RWPE1 (cell line): ENCODE measurements at regions not wholly inside any gene's neighbourhood (a gene's known extent, or its start where the extent isn't known, plus 50 kb on each side); places are given as distances from the start of the nearest gene placed in this dataset.

ENCODE experiments used
- CTCF ChIA-PET: fragments of 350-600 bp; sonication (Branson Sonifier 250); formaldehyde crosslinking; extraction: SDS; loops from one replicate; lab custom pipeline; 2021; lab: Yijun Ruan, JAX
- POLR2A ChIA-PET: fragments of 400-600 bp; formaldehyde crosslinking; extraction: SDS; loops from one replicate; lab custom pipeline; 2020; ENCODE audit warnings: antibody characterized with exemption; ENCODE audit not compliant: low non-redundant PET; lab: Yijun Ruan, JAX
- DNase-seq: peaks from one replicate; pipeline ENCODE4 v3.0.0; 2012; ENCODE audit warnings: low spot score
- H3K27ac ChIP-seq: fragments of 450-650 bp; 2 replicates; pipeline ENCODE4 v1.5.1; 2017
- TF ChIP-seq, protein P1 (sequence below): fragments of 450-650 bp; conservative IDR thresholded peaks from 2 replicates; pipeline ENCODE4 v1.5.1; 2017; ENCODE audit warnings: low read depth, mild to moderate bottlenecking

- no peak overlapping the region for H3K27ac ChIP-seq
- TF ChIP-seq, protein P1, sequence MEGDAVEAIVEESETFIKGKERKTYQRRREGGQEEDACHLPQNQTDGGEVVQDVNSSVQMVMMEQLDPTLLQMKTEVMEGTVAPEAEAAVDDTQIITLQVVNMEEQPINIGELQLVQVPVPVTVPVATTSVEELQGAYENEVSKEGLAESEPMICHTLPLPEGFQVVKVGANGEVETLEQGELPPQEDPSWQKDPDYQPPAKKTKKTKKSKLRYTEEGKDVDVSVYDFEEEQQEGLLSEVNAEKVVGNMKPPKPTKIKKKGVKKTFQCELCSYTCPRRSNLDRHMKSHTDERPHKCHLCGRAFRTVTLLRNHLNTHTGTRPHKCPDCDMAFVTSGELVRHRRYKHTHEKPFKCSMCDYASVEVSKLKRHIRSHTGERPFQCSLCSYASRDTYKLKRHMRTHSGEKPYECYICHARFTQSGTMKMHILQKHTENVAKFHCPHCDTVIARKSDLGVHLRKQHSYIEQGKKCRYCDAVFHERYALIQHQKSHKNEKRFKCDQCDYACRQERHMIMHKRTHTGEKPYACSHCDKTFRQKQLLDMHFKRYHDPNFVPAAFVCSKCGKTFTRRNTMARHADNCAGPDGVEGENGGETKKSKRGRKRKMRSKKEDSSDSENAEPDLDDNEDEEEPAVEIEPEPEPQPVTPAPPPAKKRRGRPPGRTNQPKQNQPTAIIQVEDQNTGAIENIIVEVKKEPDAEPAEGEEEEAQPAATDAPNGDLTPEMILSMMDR: no peak
- ChIA-PET CTCF (no interaction called here), POLR2A (no interaction called here)
- DNase-seq: no peak
Observed at GRCh38 chr5:26430323-26430722, 608.1 kb downstream of the CDH9 start.

DNA sequence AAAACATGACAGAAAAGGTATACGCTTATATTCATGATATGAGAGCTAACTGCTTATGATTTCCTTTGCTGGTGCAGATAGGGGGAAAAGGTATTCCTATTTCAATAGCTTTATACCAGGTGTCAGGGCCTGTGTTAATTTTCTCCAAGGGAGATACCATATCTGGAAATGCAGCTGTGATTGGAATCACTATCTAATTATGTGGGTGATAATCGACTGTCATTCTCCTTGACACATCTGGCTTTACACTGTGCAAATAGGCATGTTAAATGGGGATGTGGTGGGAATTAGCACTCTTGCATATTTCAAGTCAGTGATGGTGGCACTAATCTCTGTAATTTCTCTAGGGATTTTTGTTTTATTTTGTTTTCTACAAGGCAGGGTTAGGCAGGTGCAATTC, 611.1 kb downstream of the CDH9 start:
- ChIA-PET POLR2A (no interaction called here), CTCF (no interaction called here)
- H3K27ac ChIP-seq: no peak overlapping the region
- DNase-seq: no peak
- TF ChIP-seq, protein P1: no peak

DNA sequence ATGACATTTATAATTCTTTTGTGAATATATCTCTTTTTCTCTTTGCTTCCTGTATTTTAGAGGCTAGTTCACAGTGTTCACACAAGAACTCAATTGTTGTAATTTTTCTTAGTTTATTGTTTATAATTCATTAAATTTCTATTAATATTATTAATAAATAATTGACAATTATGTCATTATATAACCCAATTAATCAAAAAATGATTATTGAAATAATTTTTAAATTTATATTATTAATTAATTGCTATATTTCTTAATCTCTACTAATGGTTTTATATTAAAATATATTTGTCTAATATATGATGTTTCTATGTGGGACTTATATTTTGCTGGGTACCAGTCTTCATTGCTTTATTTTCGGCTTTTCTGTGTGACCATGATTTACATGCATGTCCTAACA, 618.4 kb downstream of the CDH9 start:
- CTCF ChIA-PET: no interaction called here
- H3K27ac ChIP-seq: no peak overlapping the region
- DNase-seq: no peak
- POLR2A ChIA-PET: no interaction called here
- TF ChIP-seq, protein P1: no peak

- POLR2A ChIA-PET: no interaction called here
Observed at GRCh38 chr5:26416911-26417310, 621.5 kb downstream of the CDH9 start.

DNA sequence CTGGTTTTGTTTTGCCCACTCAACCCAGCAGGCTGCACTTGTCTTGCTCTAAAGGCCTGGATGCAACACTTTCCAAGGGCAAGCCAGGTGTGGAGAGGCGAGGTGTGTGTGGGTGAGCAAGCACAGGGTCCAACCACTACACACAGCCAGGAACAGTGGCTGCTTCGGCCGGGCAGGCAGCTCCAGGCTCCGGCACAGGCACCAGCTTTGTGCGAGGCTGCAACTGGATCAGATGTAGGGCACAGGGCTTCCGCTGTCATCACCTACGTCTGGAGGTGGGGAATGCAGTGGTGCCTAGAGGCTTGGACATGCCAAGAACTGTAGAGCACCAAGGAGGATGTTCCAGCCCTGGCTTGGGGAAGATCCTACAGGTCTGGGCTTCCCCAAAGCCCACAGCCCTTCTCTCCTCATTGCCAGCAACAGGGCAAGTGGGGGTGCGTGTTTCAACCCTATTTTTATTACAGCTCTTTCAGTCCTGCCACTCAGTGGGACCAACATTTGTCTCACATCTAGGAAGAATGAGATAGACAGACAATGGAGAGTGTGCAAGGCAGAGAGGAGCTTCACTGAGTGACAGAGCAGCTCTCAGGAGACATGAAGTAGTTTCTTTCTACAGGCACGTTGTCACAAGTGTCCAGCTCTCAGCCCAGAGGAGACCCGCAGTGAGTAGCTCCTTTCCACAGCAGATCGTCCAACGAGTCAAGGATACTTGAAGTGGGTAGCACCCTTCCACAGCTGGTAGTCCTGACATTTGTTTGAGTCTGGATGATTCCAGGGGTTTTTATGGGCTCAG, 622.2 kb downstream of the CDH9 start:
- ChIA-PET POLR2A (no interaction called here), CTCF (no interaction called here)
- DNase-seq: no peak
- TF ChIP-seq, protein P1: no peak
- no peak overlapping the region for H3K27ac ChIP-seq

More at GRCh38 chr5:26416911-26417310, 621.5 kb downstream of the CDH9 start:
- CTCF ChIA-PET: no interaction called here
- no peak overlapping the region for H3K27ac ChIP-seq
- no peak for DNase-seq
- TF ChIP-seq, protein P1: no peak

DNA sequence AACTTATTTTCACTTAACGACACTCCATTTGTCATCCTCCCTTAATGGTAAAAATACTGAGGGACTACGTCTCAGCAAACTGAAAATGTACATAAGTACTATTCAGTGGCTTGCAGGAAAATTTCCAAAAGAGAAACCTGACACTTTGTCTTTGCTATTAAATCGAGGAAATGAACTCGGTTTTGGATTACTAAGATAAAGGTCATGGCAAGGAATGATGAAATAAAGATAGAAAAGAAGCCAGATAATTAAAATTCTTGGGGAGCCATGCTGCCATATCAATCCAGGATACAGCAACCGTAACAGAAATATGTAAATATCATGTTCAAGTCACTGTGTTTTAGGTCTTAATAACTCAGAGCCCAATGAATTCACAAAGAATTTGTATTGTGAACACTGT, 647.8 kb downstream of the CDH9 start:
- ChIA-PET CTCF (interaction anchor here (0.8 kb wide), 1 partner anchor 17 kb away, joined by 3 read pairs; no protein-coding TSS in a partner anchor), POLR2A (no interaction called here)
- TF ChIP-seq, protein P1: no peak
- H3K27ac ChIP-seq: no peak overlapping the region
- DNase-seq: no peak
